H54 (cell line): ENCODE measurements at regions not wholly inside any gene's neighbourhood (a gene's known extent, or its start where the extent isn't known, plus 50 kb on each side); places are given as distances from the start of the nearest gene placed in this dataset.
A peak's percentile ranks its signal among the peaks of the same experiment; 100 is the strongest.

Experiments used
- DNase-seq: peaks from one replicate; pipeline ENCODE4 v3.0.0; 2011; ENCODE audit warnings: low spot score, mixed read lengths; ENCODE audit not compliant: insufficient read length
- FAIRE-seq: peaks from 3 replicates; lab custom pipeline; 2011; peaks lifted over from hg19 to GRCh38; lab: Jason Lieb, UNC
- POLR2A ChIP-seq: IDR thresholded peaks from 2 replicates; pipeline ENCODE4 v1.6.1; 2011; ENCODE audit warnings: low read depth, mild to moderate bottlenecking, low read length

- no peak for TF ChIP-seq POLR2A
- FAIRE-seq (no peak), DNase-seq (no peak)
Measured at GRCh38 chr19:28531979-28532378, 681.0 kb downstream of the UQCRFS1 start.

DNA sequence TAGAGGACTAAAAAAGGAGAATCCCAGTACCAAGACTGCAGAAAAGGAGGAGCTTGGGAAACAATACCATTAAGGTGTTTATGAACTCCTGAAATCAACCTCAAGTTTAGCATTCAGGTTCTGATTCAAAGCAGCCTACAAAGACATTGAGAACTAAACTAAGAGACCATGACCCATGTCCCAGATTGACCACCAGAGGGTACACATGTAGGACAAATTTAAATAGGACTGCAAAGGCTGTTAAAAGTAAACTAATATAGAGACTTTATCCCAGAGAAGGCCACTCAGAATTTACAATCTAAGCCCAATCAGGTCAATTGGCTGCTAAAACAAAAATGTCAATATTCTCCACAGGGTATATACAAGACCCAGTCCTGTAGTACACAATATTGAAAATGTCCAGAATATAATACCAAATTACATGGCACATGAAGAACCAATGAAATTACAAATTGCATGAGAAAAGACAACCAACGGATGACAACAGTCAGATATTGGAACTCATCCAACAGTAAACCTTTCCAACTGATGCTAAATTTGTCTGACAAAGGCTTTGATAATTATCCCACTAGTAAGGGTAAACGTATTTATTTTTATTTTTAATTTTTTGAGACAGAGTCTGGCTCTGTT lies 682.4 kb downstream of the UQCRFS1 start:
- DNase-seq, result no peak
- no peak for FAIRE-seq
- no peak for TF ChIP-seq POLR2A

DNA sequence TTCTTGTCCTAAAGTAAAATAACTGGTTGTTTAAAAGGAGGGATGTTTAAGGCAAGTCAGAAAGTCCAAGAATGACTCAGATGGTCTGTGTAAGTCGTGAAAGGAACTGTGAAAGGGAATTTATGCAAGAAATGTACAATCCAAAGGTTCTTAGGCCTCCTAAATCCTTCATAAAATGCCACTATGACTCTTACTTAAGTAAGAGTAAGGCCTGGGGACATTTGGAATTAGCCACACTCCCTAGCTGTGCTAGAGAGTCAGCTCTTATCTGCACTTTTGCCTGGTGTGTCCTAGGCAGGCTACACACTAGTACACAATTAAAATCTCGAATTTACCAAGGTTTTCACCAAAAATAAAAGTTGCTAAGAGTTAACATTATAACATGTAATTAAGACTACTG lies 686.9 kb downstream of the UQCRFS1 start:
- no peak for FAIRE-seq
- no peak for DNase-seq

GRCh38 chr19:28523619-28524018 lies 689.3 kb downstream of the UQCRFS1 start:
- DNase-seq, result no peak
- no peak for FAIRE-seq
- TF ChIP-seq POLR2A, result no peak

More for the DNA sequence above, 686.9 kb downstream of the UQCRFS1 start:
- TF ChIP-seq POLR2A, result no peak

DNA sequence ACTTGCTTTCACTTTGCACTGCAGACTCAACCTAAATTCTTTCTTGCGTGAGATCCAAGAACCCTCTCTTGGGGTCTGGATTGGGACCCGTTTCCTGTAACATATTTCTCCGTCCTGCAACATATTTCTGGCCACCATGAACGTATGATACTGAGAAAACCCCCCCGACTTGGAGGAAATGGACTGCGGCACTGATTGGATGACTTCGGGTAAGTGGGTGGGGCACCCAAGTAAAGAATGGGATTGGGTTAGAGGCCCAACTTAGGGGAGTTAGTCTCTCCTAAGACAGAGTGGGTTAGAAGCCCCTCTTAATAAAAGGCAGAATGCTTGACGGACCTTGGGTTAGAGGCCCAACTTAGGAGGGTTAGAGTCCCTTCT lies 690.4 kb downstream of the UQCRFS1 start:
- TF ChIP-seq POLR2A, result no peak
- DNase-seq (no peak), FAIRE-seq (no peak)

GRCh38 chr19:28521614-28522544 lies 691.1 kb downstream of the UQCRFS1 start:
- FAIRE-seq (no peak), DNase-seq (no peak)
- no peak for TF ChIP-seq POLR2A

GRCh38 chr19:28520998-28521568 lies 691.9 kb downstream of the UQCRFS1 start:
- no peak for FAIRE-seq
- no peak for DNase-seq
- TF ChIP-seq POLR2A, result no peak

GRCh38 chr19:28519952-28520861 lies 692.7 kb downstream of the UQCRFS1 start:
- FAIRE-seq (no peak), DNase-seq (peak; percentile 38)
- no peak for TF ChIP-seq POLR2A

DNA sequence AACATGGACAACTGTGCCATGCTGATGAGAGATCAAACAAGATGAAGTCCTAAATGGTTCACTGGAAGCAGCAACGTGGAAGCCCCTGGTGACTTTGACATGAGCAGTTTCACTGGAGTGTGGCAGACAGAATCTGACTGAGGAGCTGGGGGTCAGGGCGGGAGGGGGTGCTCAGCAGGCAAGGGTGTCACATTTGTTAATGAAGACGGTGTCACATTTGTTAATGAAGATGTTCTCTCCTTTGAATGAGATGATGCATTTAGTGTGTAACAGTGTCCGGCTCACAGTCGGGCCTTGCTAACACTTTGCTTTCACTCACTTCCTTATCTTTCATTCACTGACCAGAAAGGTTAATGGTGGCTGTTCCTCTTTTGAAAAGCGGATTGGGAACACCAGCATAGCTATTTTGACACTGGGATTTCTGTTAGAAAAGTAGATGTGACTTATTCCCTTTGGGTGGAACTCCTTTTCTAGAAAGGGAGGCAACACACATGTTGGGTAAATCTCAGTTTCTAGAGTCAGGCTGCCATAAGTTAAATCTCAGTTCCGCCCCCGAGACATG lies 693.7 kb downstream of the UQCRFS1 start:
- TF ChIP-seq POLR2A, result no peak
- FAIRE-seq (no peak), DNase-seq (no peak)

DNA sequence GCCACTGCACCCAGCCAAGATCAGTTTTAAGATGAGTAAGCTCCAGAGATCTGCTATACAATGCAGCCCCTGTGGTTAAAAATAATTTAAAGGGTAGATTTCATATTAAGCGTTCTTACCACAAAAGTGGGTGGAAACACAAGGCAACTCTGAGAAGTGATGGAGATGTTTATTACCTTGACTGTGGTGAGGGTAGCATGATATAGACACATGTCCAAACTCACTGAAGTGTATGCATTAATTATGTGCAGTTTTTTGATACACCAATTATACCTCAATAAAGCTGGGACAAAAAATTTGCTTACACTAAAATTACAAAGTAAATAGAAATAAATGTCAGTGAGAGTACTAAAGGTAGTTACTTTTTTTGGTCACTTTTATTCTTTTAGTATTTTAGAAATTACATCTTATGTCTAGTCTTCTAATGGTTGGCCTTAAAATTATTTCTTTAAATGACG lies 696.5 kb downstream of the UQCRFS1 start:
- FAIRE-seq (no peak), DNase-seq (no peak)
- TF ChIP-seq POLR2A, result no peak

- FAIRE-seq (no peak), DNase-seq (no peak)
Measured at GRCh38 chr19:28514166-28514565, 698.8 kb downstream of the UQCRFS1 start.

DNA sequence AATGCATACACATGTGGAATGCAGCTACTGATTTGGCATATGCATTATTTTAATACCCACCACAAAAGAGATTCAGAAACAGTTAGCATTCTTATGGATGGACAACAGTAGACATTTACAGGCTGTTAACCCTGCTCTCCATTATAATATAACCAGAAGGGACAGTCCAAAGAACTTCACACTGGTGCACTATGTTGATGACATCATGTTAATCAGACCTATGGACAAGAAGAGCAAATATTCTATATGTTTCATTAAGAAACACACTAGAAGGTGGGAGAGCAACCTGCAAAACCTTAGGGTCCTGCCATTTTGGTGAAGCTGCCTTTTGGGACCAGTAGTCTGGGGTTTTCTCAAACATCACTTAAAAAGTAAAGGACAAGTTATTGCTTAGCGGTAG lies 701.3 kb downstream of the UQCRFS1 start:
- no peak for TF ChIP-seq POLR2A
- DNase-seq (no peak), FAIRE-seq (no peak)

More at GRCh38 chr19:28514166-28514565, 698.8 kb downstream of the UQCRFS1 start:
- TF ChIP-seq POLR2A, result no peak
